SK-N-SH (cell line): ENCODE measurements at regions not wholly inside any gene's neighbourhood (a gene's known extent, or its start where the extent isn't known, plus 50 kb on each side); places are given as distances from the start of the nearest gene placed in this dataset.

Experiments
- CHD2 ChIP-seq: fragments of 150-350 bp; IDR thresholded peaks from 2 replicates; pipeline ENCODE4 v1.6.1; 2018; ENCODE audit warnings: low read length; ENCODE audit not compliant: partially characterized antibody
- CTCF ChIP-seq: fragments of 200-600 bp; sonication (generic); IDR thresholded peaks from 2 replicates; pipeline ENCODE4 v1.6.1; 2017; ENCODE audit warnings: antibody characterized with exemption, mild to moderate bottlenecking, moderate library complexity
- EP300 ChIP-seq, 2 experiments: IDR thresholded peaks; 2 replicates each; pipeline versions ENCODE4 v1.4.0 to v1.6.1; 2012; ENCODE audit warnings: borderline replicate concordance in 1 of 2, low read depth in 1 of 2, low read length in 1 of 2
- FOSL2 ChIP-seq: IDR thresholded peaks from 2 replicates; pipeline ENCODE4 v1.4.0; 2012; ENCODE audit warnings: low read depth, mild to moderate bottlenecking, moderate library complexity, borderline replicate concordance
- NFIC ChIP-seq: IDR thresholded peaks from 2 replicates; pipeline ENCODE4 v1.4.0; 2012; ENCODE audit warnings: borderline replicate concordance
- POLR2AphosphoS5 ChIP-seq: IDR thresholded peaks from 2 replicates; pipeline ENCODE4 v1.6.1; 2012; ENCODE audit warnings: low read depth, low read length
- RCOR1 ChIP-seq: fragments of 150-350 bp; IDR thresholded peaks from 2 replicates; pipeline ENCODE4 v1.6.1; 2017; ENCODE audit warnings: antibody characterized with exemption, low read length
- TCF12 ChIP-seq: IDR thresholded peaks from 2 replicates; pipeline ENCODE4 v1.4.0; 2012
- TF ChIP-seq, protein P1 (sequence below): IDR thresholded peaks from 2 replicates; pipeline ENCODE4 v1.4.0; 2012; ENCODE audit warnings: low read depth, borderline replicate concordance

GRCh38 chr5:113813466-113813865 lies 300.0 kb downstream of the YTHDC2 start:
- TF ChIP-seq RCOR1 (no peak), CTCF (no peak), TCF12 (no peak), NFIC (no peak), EP300 (IDR thresholded peaks at IDR 0.05; ENCODE audit: borderline replicate concordance in 1 of 2, low read depth in 1 of 2, low read length in 1 of 2) (no peak), CHD2 (no peak), POLR2AphosphoS5 (no peak), FOSL2 (no peak)
- TF ChIP-seq, protein P1, sequence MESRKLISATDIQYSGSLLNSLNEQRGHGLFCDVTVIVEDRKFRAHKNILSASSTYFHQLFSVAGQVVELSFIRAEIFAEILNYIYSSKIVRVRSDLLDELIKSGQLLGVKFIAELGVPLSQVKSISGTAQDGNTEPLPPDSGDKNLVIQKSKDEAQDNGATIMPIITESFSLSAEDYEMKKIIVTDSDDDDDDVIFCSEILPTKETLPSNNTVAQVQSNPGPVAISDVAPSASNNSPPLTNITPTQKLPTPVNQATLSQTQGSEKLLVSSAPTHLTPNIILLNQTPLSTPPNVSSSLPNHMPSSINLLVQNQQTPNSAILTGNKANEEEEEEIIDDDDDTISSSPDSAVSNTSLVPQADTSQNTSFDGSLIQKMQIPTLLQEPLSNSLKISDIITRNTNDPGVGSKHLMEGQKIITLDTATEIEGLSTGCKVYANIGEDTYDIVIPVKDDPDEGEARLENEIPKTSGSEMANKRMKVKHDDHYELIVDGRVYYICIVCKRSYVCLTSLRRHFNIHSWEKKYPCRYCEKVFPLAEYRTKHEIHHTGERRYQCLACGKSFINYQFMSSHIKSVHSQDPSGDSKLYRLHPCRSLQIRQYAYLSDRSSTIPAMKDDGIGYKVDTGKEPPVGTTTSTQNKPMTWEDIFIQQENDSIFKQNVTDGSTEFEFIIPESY, result no peak
